ENCODE measurements at regions not wholly inside any gene's neighbourhood (a gene's known extent, or its start where the extent isn't known, plus 50 kb on each side); places are given as distances from the start of the nearest gene placed in this dataset.

DNA sequence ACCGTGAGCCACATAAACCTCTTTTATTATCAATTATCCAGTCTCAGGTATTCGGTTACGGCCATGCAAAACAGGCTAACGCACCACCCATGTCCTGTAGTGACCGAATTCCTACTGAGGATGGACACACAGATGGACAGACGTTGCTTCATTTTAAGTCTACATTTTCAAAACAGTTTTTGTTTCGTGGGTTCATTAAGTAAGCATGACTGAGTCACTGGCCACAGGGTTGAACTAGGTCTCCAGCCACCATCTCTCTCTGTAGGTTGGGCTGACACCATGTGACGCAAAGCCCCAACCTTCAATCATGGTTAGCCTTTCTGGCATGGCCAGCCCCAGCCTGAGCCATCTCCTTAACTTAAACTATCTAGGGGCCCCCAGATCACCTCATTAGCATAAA is 110.0 kb upstream of the SLC22A23 start:
- H3K18ac ChIP-seq (ENCODE audit: low read length) = no peak overlapping the region
- DNase-seq (ENCODE audit: low spot score) = no peak
- H3K14ac ChIP-seq (ENCODE audit: low read length) = no peak overlapping the region
- no peak overlapping the region for H4K8ac ChIP-seq (ENCODE audit: low read depth, low read length)
- H3K27me3 ChIP-seq (ENCODE audit: control insufficient read depth in 3 of 3, insufficient read depth in 3 of 3, low read depth in 1 of 3, low read length in 3 of 3) = no peaks in the 10 kb centered on the region
- no peak overlapping the region for H4K91ac ChIP-seq (ENCODE audit: low read depth, low read length, poor library complexity)
- H3K4me2 ChIP-seq (ENCODE audit: insufficient read depth, low read length, poor library complexity, severe bottlenecking) = no peak overlapping the region
- no peaks in the 10 kb centered on the region for H3K36me3 ChIP-seq (replicated peaks in 1 of 2; ENCODE audit: control insufficient read depth in 2 of 2, insufficient read depth in 2 of 2, low read length in 2 of 2)
- H3K4ac ChIP-seq (ENCODE audit: low read length) = no peak overlapping the region
- H2AFZ ChIP-seq (ENCODE audit: low read length) = no peak overlapping the region
- H2AK5ac ChIP-seq (ENCODE audit: low read depth, low read length) = no peak overlapping the region
- H3K23ac ChIP-seq (ENCODE audit: low read depth, low read length, poor library complexity) = no peak overlapping the region
- H2BK120ac ChIP-seq (ENCODE audit: low read depth, low read length) = no peak overlapping the region
- no peak overlapping the region for H3K9ac ChIP-seq (ENCODE audit: low read depth, low read length, poor library complexity)
- H2BK5ac ChIP-seq (ENCODE audit: low read length) = no peak overlapping the region
- peaks cover 0 to 6% of the 10 kb centered on the region in 2 donors for H3K4me1 ChIP-seq (ENCODE audit: control insufficient read depth in 2 of 2, insufficient read depth in 1 of 2, low read depth in 1 of 2, low read length in 2 of 2)
- H2BK15ac ChIP-seq (ENCODE audit: low read length) = no peak overlapping the region
- no peak overlapping the region for H3K27ac ChIP-seq (replicated peaks; ENCODE audit: low read length)
- H3K4me3 ChIP-seq (ENCODE audit: low read length in 2 of 2) = no peak overlapping the region
- no peaks in the 10 kb centered on the region for H3K79me1 ChIP-seq (ENCODE audit: low read depth, low read length)
- H2BK12ac ChIP-seq (ENCODE audit: low read length) = no peak overlapping the region
- H3K9me3 ChIP-seq (replicated peaks in 1 of 2; ENCODE audit: control insufficient read depth in 2 of 2, insufficient read depth in 1 of 2, low read depth in 1 of 2, low read length in 2 of 2) = no peaks in the 10 kb centered on the region
- WGBS, 2 donors (ENCODE audit: extremely low coverage in 2 of 2, insufficient read length in 2 of 2, insufficient replicate concordance in 1 of 2) = no CpG with 5 or more reads among the region's 8 CpGs

DNA sequence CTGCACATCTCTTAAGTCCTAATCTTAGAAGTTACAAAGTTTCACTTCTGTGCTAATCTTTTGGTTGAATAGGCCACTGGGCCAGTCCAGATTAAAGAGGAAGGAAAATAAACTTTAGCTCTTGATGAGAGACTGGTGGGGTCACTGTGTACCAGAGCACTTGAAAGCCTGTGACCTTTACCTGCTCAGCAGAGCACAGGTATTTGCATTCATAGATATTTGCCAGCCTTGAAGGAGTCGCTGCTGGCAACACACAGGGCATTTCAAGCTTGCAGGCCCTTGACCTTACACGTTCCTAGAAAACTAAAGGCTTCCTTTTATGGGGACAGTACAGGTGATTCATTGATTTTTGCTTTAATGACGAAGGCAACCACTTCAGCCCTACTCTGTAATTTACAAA is 108.4 kb upstream of the SLC22A23 start:
- Histone ChIP-seq H3K36me3 (replicated peaks in 1 of 2; ENCODE audit: control insufficient read depth in 2 of 2, insufficient read depth in 2 of 2, low read length in 2 of 2) (no peaks in the 10 kb centered on the region), H4K91ac (ENCODE audit: low read depth, low read length, poor library complexity) (no peak overlapping the region), H3K4me1 (ENCODE audit: control insufficient read depth in 2 of 2, insufficient read depth in 1 of 2, low read depth in 1 of 2, low read length in 2 of 2) (peaks cover 6 to 7% of the 10 kb centered on the region in 2 donors), H3K9ac (ENCODE audit: low read depth, low read length, poor library complexity) (no peak overlapping the region), H2AFZ (ENCODE audit: low read length) (no peak overlapping the region), H2AK5ac (ENCODE audit: low read depth, low read length) (no peak overlapping the region), H4K8ac (ENCODE audit: low read depth, low read length) (no peak overlapping the region), H3K79me1 (ENCODE audit: low read depth, low read length) (no peaks in the 10 kb centered on the region), H3K18ac (ENCODE audit: low read length) (no peak overlapping the region), H3K27me3 (ENCODE audit: control insufficient read depth in 3 of 3, insufficient read depth in 3 of 3, low read depth in 1 of 3, low read length in 3 of 3) (no peaks in the 10 kb centered on the region), H3K27ac (replicated peaks; ENCODE audit: low read length) (no peak overlapping the region), H3K4ac (ENCODE audit: low read length) (no peak overlapping the region), H2BK15ac (ENCODE audit: low read length) (no peak overlapping the region), H3K14ac (ENCODE audit: low read length) (no peak overlapping the region), H2BK5ac (ENCODE audit: low read length) (no peak overlapping the region), H3K9me3 (replicated peaks in 1 of 2; ENCODE audit: control insufficient read depth in 2 of 2, insufficient read depth in 1 of 2, low read depth in 1 of 2, low read length in 2 of 2) (no peaks in the 10 kb centered on the region), H2BK120ac (ENCODE audit: low read depth, low read length) (no peak overlapping the region), H3K4me2 (ENCODE audit: insufficient read depth, low read length, poor library complexity, severe bottlenecking) (no peak overlapping the region), H3K4me3 (ENCODE audit: low read length in 2 of 2) (no peak overlapping the region), H2BK12ac (ENCODE audit: low read length) (no peak overlapping the region), H3K23ac (ENCODE audit: low read depth, low read length, poor library complexity) (no peak overlapping the region)
- no peak for DNase-seq (ENCODE audit: low spot score)
- WGBS, 2 donors (ENCODE audit: extremely low coverage in 2 of 2, insufficient read length in 2 of 2, insufficient replicate concordance in 1 of 2) = no CpG with 5 or more reads among the region's 3 CpGs

DNA sequence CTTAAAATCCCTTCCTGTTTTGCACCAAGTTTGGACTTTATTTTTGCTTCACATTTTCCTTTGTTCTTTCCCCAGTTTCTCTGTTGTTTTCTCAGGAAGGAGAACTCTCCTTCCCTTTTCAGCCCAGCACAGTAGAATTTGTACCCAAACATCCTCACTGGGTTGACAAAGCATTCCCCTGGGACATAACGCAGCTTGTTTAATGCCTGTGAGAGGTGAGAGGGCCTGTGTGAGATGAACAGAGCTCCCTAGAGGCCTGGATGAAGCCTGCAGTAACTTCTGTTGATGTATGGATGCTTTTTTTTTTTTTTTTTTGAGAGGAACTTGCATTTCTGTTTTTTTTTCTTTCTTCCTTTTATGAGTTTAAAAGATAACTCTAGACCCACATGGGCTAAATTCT is 104.9 kb upstream of the SLC22A23 start:
- H3K9ac ChIP-seq (ENCODE audit: low read depth, low read length, poor library complexity) = no peak overlapping the region
- whole genome bisulfite sequencing, 2 donors (ENCODE audit: extremely low coverage in 2 of 2, insufficient read length in 2 of 2, insufficient replicate concordance in 1 of 2) = no CpG with 5 or more reads among the region's 1 CpG

DNA sequence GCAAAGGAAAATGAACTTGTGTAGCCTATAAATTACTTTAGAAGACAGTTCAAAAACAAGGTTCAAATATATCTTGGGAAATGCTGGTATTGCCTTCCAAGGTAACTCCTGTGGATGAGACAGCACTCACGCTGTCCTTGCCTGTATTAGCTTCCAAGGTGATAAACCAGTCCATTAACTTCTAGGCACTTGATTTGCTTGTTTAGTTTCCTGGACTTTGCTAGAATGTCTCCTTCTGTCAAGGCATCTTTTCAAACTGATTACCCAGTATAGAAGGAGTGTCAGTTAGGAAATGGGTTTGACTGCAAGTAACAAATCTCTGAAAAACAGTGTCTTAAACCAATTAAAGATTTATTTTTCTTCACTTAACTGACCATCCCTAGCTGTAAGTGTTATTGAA is 103.4 kb upstream of the SLC22A23 start:
- Histone ChIP-seq H3K4me3 (ENCODE audit: low read length in 2 of 2) (no peak overlapping the region), H3K79me1 (ENCODE audit: low read depth, low read length) (no peaks in the 10 kb centered on the region), H3K23ac (ENCODE audit: low read depth, low read length, poor library complexity) (no peak overlapping the region), H2BK5ac (ENCODE audit: low read length) (no peak overlapping the region), H2AK5ac (ENCODE audit: low read depth, low read length) (no peak overlapping the region), H3K27ac (replicated peaks; ENCODE audit: low read length) (no peak overlapping the region), H2AFZ (ENCODE audit: low read length) (no peak overlapping the region), H3K9ac (ENCODE audit: low read depth, low read length, poor library complexity) (no peak overlapping the region), H2BK12ac (ENCODE audit: low read length) (no peak overlapping the region), H2BK120ac (ENCODE audit: low read depth, low read length) (no peak overlapping the region), H3K36me3 (replicated peaks in 1 of 2; ENCODE audit: control insufficient read depth in 2 of 2, insufficient read depth in 2 of 2, low read length in 2 of 2) (no peaks in the 10 kb centered on the region), H3K4ac (ENCODE audit: low read length) (no peak overlapping the region), H4K8ac (ENCODE audit: low read depth, low read length) (no peak overlapping the region), H3K4me2 (ENCODE audit: insufficient read depth, low read length, poor library complexity, severe bottlenecking) (no peak overlapping the region), H2BK15ac (ENCODE audit: low read length) (no peak overlapping the region), H3K9me3 (replicated peaks in 1 of 2; ENCODE audit: control insufficient read depth in 2 of 2, insufficient read depth in 1 of 2, low read depth in 1 of 2, low read length in 2 of 2) (no peaks in the 10 kb centered on the region), H4K91ac (ENCODE audit: low read depth, low read length, poor library complexity) (no peak overlapping the region), H3K27me3 (ENCODE audit: control insufficient read depth in 3 of 3, insufficient read depth in 3 of 3, low read depth in 1 of 3, low read length in 3 of 3) (no peaks in the 10 kb centered on the region), H3K18ac (ENCODE audit: low read length) (no peak overlapping the region), H3K4me1 (ENCODE audit: control insufficient read depth in 2 of 2, insufficient read depth in 1 of 2, low read depth in 1 of 2, low read length in 2 of 2) (peaks cover 1 to 6% of the 10 kb centered on the region in 2 donors), H3K14ac (ENCODE audit: low read length) (no peak overlapping the region)
- no peak for DNase-seq (ENCODE audit: low spot score)
- no CpG with 5 or more reads among the region's 1 CpG for WGBS, 2 donors (ENCODE audit: extremely low coverage in 2 of 2, insufficient read length in 2 of 2, insufficient replicate concordance in 1 of 2)

More for the DNA sequence above, 104.9 kb upstream of the SLC22A23 start:
- no peak overlapping the region for H3K4me3 ChIP-seq (ENCODE audit: low read length in 2 of 2)
- no peak overlapping the region for H2BK15ac ChIP-seq (ENCODE audit: low read length)
- no peak overlapping the region for H3K14ac ChIP-seq (ENCODE audit: low read length)
- H4K8ac ChIP-seq (ENCODE audit: low read depth, low read length) = no peak overlapping the region
- no peaks in the 10 kb centered on the region for H3K27me3 ChIP-seq (ENCODE audit: control insufficient read depth in 3 of 3, insufficient read depth in 3 of 3, low read depth in 1 of 3, low read length in 3 of 3)
- H3K18ac ChIP-seq (ENCODE audit: low read length) = no peak overlapping the region
- H3K9me3 ChIP-seq (replicated peaks in 1 of 2; ENCODE audit: control insufficient read depth in 2 of 2, insufficient read depth in 1 of 2, low read depth in 1 of 2, low read length in 2 of 2) = no peaks in the 10 kb centered on the region
- H2AK5ac ChIP-seq (ENCODE audit: low read depth, low read length) = no peak overlapping the region
- peaks cover 1 to 6% of the 10 kb centered on the region in 2 donors for H3K4me1 ChIP-seq (ENCODE audit: control insufficient read depth in 2 of 2, insufficient read depth in 1 of 2, low read depth in 1 of 2, low read length in 2 of 2)
- H2BK120ac ChIP-seq (ENCODE audit: low read depth, low read length) = no peak overlapping the region
- DNase-seq (ENCODE audit: low spot score) = no peak
- no peak overlapping the region for H3K4ac ChIP-seq (ENCODE audit: low read length)
- H3K79me1 ChIP-seq (ENCODE audit: low read depth, low read length) = no peaks in the 10 kb centered on the region
- no peak overlapping the region for H4K91ac ChIP-seq (ENCODE audit: low read depth, low read length, poor library complexity)
- no peak overlapping the region for H3K27ac ChIP-seq (replicated peaks; ENCODE audit: low read length)
- no peak overlapping the region for H2BK12ac ChIP-seq (ENCODE audit: low read length)
- no peak overlapping the region for H3K23ac ChIP-seq (ENCODE audit: low read depth, low read length, poor library complexity)
- H2AFZ ChIP-seq (ENCODE audit: low read length) = peak overlapping the region; percentile 88
- no peaks in the 10 kb centered on the region for H3K36me3 ChIP-seq (replicated peaks in 1 of 2; ENCODE audit: control insufficient read depth in 2 of 2, insufficient read depth in 2 of 2, low read length in 2 of 2)
- H3K4me2 ChIP-seq (ENCODE audit: insufficient read depth, low read length, poor library complexity, severe bottlenecking) = no peak overlapping the region
- no peak overlapping the region for H2BK5ac ChIP-seq (ENCODE audit: low read length)

Measured in neuronal stem cell (in vitro differentiated cells).